RCC 7860 (cell line): ENCODE measurements at regions not wholly inside any gene's neighbourhood (a gene's known extent, or its start where the extent isn't known, plus 50 kb on each side); places are given as distances from the start of the nearest gene placed in this dataset.
"Not testable (repeated sequence)": the region's sequence is repeated elsewhere in the genome, so short reads cannot be mapped to it uniquely, and the experiment has no call there.

Experiments
- DNase-seq: peaks from one replicate; pipeline ENCODE4 v3.0.0-alpha.2; 2015; ENCODE audit warnings: low spot score
- FAIRE-seq: peaks from 2 replicates; lab custom pipeline; 2012; peaks lifted over from hg19 to GRCh38; lab: Jason Lieb, UNC

GRCh38 chr6:10184371-10185227 is 230.3 kb downstream of the TFAP2A start:
- no peak for FAIRE-seq
- DNase-seq, result no peak

DNA sequence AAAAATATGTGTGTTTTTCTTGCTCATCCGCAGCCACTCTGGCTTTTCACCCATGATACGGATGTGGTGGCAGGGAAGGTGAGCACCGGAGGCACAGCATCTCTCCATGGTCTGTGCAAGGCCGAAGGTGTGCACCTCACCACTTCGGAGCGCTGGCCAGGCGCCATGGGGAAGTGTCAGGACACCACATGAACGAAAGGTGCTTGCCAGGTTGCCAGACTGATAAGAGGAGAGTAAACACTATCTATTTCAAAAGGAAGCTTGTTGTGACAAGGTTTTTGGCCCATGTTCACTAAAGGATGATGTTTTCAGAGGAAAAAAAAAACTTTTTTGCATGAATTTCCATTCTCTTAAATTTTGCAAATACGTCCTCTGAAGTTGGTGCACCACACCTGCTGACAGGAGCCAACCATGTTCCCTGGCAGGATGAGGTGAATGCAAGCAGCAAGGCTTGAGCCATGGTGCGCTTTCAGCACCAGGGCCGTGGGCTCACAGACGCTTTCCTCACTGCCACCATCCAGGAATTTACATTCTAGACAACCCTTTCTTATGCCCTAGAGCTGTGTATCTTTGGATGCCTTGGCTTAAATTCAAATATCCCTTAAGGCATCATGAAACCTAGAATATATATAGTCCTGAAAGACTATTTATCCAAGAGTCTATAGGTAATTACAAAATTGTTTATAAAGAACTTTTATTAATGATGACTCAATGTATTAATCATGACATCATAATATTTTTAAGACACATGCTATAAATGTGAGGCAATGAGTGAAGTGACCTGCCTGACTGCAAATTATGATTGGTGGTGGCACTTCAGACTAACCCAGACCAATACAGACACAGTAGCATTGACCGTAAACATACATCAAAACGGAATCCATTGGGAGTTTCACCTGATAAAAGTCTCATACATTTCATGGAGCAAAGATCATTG is 234.5 kb downstream of the TFAP2A start:
- DNase-seq, result no peak
- FAIRE-seq, result no peak

DNA sequence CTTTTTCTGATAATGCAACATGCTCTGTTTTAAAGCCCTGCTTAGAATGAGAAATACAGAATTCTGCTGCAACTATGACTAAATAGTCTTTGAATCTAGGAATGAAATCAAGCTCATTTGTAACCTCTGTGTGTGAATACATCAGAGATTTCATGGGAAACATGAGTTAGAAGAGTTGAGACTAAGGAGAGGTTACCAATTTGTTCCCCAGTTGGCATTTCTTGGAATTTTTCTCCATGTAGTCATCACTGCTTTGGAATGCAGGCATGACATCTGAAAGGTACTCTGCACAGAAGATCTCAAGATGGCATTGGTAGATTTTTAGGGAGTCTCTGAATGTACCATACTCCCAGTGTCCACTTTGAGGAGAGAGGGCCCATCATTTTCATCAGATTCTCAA is 237.2 kb downstream of the TFAP2A start:
- peak; percentile 55 for DNase-seq
- FAIRE-seq, result no peak

- FAIRE-seq (no peak), DNase-seq (no peak)
Observed at GRCh38 chr6:10175362-10175761, 239.5 kb downstream of the TFAP2A start.

DNA sequence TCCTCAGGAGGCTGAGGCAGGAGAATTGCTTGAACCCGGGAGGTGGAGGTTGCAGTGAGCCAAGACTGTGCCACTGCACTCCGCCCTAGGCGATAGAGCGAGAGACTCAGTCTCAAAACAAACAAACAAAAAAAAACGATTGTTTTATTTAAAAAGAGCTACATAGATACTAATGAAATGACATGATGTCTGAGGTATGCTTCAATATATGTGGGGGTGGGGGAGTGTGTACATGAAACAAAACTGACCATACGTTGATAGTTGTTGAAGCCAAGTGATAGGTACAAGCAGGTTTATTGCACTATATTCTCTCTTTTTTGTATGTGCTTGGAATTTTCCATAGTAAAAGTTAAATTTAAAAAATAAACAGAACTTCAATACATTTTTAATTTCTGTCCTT is 240.1 kb downstream of the TFAP2A start:
- FAIRE-seq (no peak), DNase-seq (no peak)

DNA sequence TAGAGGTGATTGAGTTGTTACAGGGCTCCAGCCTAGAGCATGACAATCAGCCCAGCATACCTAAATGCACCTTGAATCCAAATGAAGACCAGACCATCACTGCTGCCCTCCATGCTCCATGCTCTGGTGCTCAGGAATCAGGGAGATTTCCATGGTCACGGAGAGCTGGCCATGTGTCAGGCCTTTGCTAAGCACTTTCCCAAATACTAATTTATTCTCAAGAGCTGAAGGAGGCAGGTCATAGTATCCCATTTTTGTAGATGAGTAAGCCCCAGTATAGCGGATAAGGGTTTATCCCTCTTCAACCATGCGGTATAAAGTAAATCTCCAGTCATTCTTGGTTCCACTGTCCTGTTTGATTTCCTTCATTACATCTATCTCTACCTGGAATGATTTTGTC is 240.8 kb downstream of the TFAP2A start:
- FAIRE-seq (no peak), DNase-seq (no peak)

- not testable (repeated sequence) for DNase-seq, FAIRE-seq
Observed at GRCh38 chr6:10171706-10172105, 243.2 kb downstream of the TFAP2A start.

DNA sequence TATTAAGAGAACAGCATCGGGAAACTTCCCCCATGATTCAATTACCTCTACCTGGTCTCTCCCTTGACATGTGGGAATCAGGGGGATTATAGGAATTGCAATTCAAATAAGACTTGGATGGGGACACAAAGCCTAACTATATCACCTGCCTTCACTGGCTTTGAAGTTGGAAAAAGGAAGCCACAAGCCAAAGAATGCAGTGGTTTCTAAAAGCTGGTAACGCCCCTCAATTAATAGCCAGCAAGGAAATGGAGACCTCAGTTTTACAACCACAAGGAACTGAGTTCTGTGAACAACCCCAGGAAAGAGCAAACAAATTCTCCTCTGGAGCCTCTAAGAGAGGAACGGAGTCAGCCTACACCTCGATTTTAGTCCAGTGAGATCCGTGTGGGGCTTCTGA is 244.1 kb downstream of the TFAP2A start:
- FAIRE-seq (no peak), DNase-seq (no peak)

GRCh38 chr6:10166031-10166430 is 248.8 kb downstream of the TFAP2A start:
- FAIRE-seq (no peak), DNase-seq (no peak)

GRCh38 chr6:10163203-10163962 is 251.5 kb downstream of the TFAP2A start:
- DNase-seq (no peak), FAIRE-seq (no peak)

- DNase-seq (no peak), FAIRE-seq (no peak)
Observed at GRCh38 chr6:10156875-10157274, 258.0 kb downstream of the TFAP2A start.

GRCh38 chr6:10154251-10154650 is 260.6 kb downstream of the TFAP2A start:
- no peak for DNase-seq
- no peak for FAIRE-seq

DNA sequence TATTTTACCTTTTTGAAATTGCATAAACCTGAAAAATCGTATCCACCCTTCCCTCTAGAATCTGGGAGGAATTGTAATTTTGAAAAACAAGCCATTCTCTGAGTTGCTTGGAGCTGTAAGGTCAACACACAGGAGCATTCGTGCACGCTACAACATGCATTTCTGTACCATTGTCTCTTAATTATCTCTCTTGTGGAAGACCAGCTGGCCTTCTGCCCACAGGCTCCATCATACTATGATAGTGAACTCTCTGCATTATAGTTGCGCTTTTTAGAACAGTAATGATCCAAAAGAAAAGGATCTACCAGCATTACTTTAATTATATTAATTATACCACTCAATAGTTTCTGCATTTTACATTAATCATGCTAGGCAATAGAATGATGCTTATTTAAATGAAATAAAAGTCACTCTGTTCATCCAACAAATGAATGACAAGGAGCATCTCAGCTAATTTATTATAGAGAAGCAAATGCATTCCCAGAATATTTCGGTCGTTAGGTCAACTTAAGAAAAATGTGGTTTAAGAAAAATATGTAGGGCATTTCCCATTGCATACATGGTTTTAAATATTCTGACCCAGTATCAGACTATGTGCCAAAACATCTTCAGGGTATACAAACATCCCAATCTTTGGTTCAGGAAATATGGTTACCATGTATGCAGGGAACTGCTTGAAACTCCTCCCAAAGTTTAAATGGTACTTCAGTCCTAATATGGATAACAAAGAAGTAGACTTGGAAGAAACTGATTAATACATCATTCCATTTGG is 263.5 kb downstream of the TFAP2A start:
- no peak for FAIRE-seq
- DNase-seq, result no peak

GRCh38 chr6:10149603-10150002 is 265.3 kb downstream of the TFAP2A start:
- FAIRE-seq (no peak), DNase-seq (no peak)

- DNase-seq (no peak), FAIRE-seq (no peak)
Observed at GRCh38 chr6:10146715-10147451, 268.0 kb downstream of the TFAP2A start.

DNA sequence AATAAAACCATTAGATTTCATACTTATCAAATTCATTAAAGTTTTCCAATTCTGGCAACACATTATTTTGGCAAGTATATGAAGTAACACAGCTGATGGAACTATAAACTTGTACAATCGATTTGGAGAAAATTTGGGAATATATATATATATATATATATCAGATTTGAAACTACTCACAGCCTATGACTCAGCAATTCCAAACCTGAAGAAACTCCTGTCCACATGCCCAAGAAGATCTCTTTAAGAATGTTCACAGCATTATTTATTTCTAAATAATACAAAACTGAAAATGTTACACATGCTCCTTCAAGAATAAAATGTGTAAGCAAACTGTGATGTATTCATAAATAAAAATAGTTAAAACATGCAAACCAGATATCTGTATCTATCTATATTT is 270.1 kb downstream of the TFAP2A start:
- FAIRE-seq, result no peak
- DNase-seq, result no peak

DNA sequence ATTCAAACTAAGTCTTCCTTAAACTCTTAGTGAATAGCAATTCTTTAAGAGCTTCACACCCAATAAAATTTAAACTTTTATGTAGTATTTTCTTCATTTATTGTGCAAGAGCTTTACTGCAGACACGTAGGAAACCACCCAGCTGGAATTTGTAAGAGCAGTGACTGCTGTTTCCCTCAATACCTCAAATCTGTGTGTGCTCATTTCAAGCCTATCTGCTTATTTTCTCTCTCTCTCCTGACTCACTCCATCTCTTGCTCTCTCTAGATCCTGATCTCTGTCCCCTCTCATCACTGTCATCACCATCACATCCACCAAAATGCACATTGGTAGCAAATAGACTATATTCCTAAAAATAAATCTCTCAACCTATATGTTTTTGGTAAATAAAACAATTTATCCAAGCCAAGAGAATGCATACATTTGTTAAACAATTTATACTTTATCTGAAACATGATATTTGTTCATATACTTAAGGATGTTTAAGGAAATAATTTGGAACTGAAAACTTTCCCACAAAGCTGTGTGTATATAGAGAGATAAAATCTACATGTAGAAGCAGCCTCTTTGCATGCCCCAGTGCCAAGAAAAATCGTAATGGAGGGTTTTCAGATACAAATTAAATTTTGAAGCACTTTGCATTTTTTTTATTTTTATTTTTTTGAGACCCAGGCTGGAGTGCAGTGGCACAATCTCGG is 273.0 kb downstream of the TFAP2A start:
- no peak for DNase-seq
- FAIRE-seq, result no peak

- DNase-seq (no peak), FAIRE-seq (no peak)
Observed at GRCh38 chr6:10140824-10141223, 274.1 kb downstream of the TFAP2A start.

GRCh38 chr6:10140136-10140535 is 274.7 kb downstream of the TFAP2A start:
- FAIRE-seq (no peak), DNase-seq (no peak)
